Stimulated activated CD8-positive, alpha-beta memory T cell treated with anti-CD3 and anti-CD28 coated beads, Interleukin-15, amount 100 ng/mL, for 1 hour (primary cell): ENCODE measurements at regions not wholly inside any gene's neighbourhood (a gene's known extent, or its start where the extent isn't known, plus 50 kb on each side); places are given as distances from the start of the nearest gene placed in this dataset.

Source experiments
- DNase-seq: peaks from one replicate; pipeline ENCODE4 v3.0.0-alpha.2; 2020; ENCODE audit warnings: low read depth

- no peak for DNase-seq
These were observed 50.5 kb upstream of the HSPA12A start for GRCh38 chr10:116792817-116793216.

GRCh38 chr10:116796469-116796868 is 52.8 kb upstream of the ENO4 start:
- no peak for DNase-seq

DNA sequence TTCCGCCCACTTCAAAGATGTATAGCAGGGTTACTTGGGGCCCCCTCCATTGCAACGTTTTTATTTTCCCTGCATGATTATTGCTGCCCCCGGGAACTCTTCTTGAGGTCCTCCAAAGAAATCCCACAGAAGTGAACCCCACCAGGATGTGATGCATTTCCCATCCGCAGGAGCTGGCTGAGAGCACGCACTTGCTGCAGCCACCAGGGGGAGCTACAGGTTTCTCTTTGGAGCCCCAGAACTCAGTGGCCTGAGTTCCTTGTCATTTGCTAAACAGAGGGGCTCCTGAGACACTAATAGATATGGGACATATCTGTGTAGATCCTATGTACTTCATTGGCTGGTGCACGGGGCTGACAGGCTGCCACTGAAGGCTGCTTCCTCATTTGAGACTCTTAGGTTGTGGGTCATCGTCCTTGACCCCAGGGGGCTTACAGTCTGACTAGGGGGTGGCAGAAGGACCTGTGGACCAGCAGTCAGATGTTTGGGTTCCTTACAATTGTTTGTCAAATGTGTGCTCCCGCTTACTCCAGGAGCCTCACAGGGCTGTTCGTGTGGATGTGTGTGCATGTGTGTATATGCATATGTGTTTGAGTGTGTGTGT is 52.3 kb upstream of the ENO4 start:
- peak; percentile 39 for DNase-seq

GRCh38 chr10:116798859-116799258 is 50.4 kb upstream of the ENO4 start:
- no peak for DNase-seq
